ENCODE measurements at regions not wholly inside any gene's neighbourhood (a gene's known extent, or its start where the extent isn't known, plus 50 kb on each side); places are given as distances from the start of the nearest gene placed in this dataset.

GRCh38 chr7:53983480-53983879, 558.7 kb upstream of the VSTM2A start:
- ATAC-seq, result no peak

GRCh38 chr7:53984776-53985175, 557.4 kb upstream of the VSTM2A start:
- no peak for ATAC-seq

- no peak for ATAC-seq
These were observed 553.8 kb upstream of the VSTM2A start for GRCh38 chr7:53988376-53988775.

- ATAC-seq, result no peak
These were observed 549.0 kb upstream of the VSTM2A start for GRCh38 chr7:53993224-53993623.

GRCh38 chr7:53996876-53997275, 545.3 kb upstream of the VSTM2A start:
- no peak for ATAC-seq

GRCh38 chr7:54014765-54015164, 527.4 kb upstream of the VSTM2A start:
- ATAC-seq, result no peak

GRCh38 chr7:54015251-54015650, 526.9 kb upstream of the VSTM2A start:
- ATAC-seq, result no peak

GRCh38 chr7:54037873-54038272, 504.3 kb upstream of the VSTM2A start:
- no peak for ATAC-seq

- no peak for ATAC-seq
These were observed 481.5 kb upstream of the VSTM2A start for GRCh38 chr7:54060643-54061042.

- ATAC-seq, result no peak
These were observed 475.5 kb upstream of the VSTM2A start for GRCh38 chr7:54066643-54067042.

- ATAC-seq, result no peak
These were observed 472.3 kb upstream of the VSTM2A start for GRCh38 chr7:54069843-54070242.

GRCh38 chr7:54072710-54073109, 469.5 kb upstream of the VSTM2A start:
- no peak for ATAC-seq

GRCh38 chr7:54076616-54077015, 465.6 kb upstream of the VSTM2A start:
- ATAC-seq, result no peak

GRCh38 chr7:54080525-54080924, 461.6 kb upstream of the VSTM2A start:
- ATAC-seq, result no peak

GRCh38 chr7:54080971-54081370, 461.2 kb upstream of the VSTM2A start:
- ATAC-seq, result no peak

- no peak for ATAC-seq
These were observed 457.8 kb upstream of the VSTM2A start for GRCh38 chr7:54084340-54084739.

- ATAC-seq, result no peak
These were observed 451.4 kb upstream of the VSTM2A start for GRCh38 chr7:54090652-54091213.

- ATAC-seq, result no peak
These were observed 450.9 kb upstream of the VSTM2A start for GRCh38 chr7:54091322-54091721.

- ATAC-seq, result no peak
These were observed 444.3 kb upstream of the VSTM2A start for GRCh38 chr7:54097886-54098285.

GRCh38 chr7:54109501-54109900, 432.7 kb upstream of the VSTM2A start:
- ATAC-seq, result no peak

- no peak for ATAC-seq
These were observed 430.2 kb upstream of the VSTM2A start for GRCh38 chr7:54111814-54112511.

GRCh38 chr7:54112567-54112966, 429.6 kb upstream of the VSTM2A start:
- ATAC-seq, result no peak

- ATAC-seq, result no peak
These were observed 427.0 kb upstream of the VSTM2A start for GRCh38 chr7:54115028-54115763.

- no peak for ATAC-seq
These were observed 425.2 kb upstream of the VSTM2A start for GRCh38 chr7:54116956-54117355.
